ENCODE measurements at regions not wholly inside any gene's neighbourhood (a gene's known extent, or its start where the extent isn't known, plus 50 kb on each side); places are given as distances from the start of the nearest gene placed in this dataset.
A peak's percentile ranks its signal among the peaks of the same experiment; 100 is the strongest.

GRCh38 chr12:67391034-67391433, 121.9 kb downstream of the CAND1 start:
- peaks cover 0 to 6% (median 0%) of the 10 kb centered on the region in 5 donors for H3K4me1 ChIP-seq (ENCODE audit: control insufficient read depth in 5 of 5, insufficient read depth in 5 of 5, low read length in 5 of 5)
- H3K27ac ChIP-seq (ENCODE audit: low read depth in 1 of 2, low read length in 1 of 2): no peak overlapping the region
- DNase-seq: no peak
- no peak for TF ChIP-seq CTCF (IDR thresholded peaks at IDR 0.05; ENCODE audit: control extremely low read depth, extremely low read depth)
- H3K9ac ChIP-seq (ENCODE audit: insufficient read depth in 1 of 2, low read length in 2 of 2): no peak overlapping the region
- H3K4me3 ChIP-seq: no peak overlapping the region
- no peaks in the 10 kb centered on the region for H3K36me3 ChIP-seq (ENCODE audit: control insufficient read depth in 4 of 4, insufficient read depth in 4 of 4, low read length in 4 of 4)
- no peaks in the 10 kb centered on the region for H3K27me3 ChIP-seq (ENCODE audit: control insufficient read depth in 3 of 3, insufficient read depth in 3 of 3, low read length in 2 of 3)
- ATAC-seq (ENCODE audit: insufficient read depth, low FRiP score): no peak
- no peaks in the 10 kb centered on the region for H3K9me3 ChIP-seq (ENCODE audit: control insufficient read depth in 4 of 4, insufficient read depth in 3 of 4, low read length in 3 of 4)
- WGBS, 2 donors: 50 to 54% methylated on average over 1 of the region's 1 CpG

GRCh38 chr12:67391656-67392055, 122.5 kb downstream of the CAND1 start:
- 94 to 99% methylated on average over 2 of the region's 2 CpGs for WGBS, 2 donors
- Histone ChIP-seq H3K9ac (ENCODE audit: insufficient read depth in 1 of 2, low read length in 2 of 2) (no peak overlapping the region), H3K27ac (ENCODE audit: low read depth in 1 of 2, low read length in 1 of 2) (no peak overlapping the region), H3K36me3 (ENCODE audit: control insufficient read depth in 4 of 4, insufficient read depth in 4 of 4, low read length in 4 of 4) (no peaks in the 10 kb centered on the region), H3K4me1 (ENCODE audit: control insufficient read depth in 5 of 5, insufficient read depth in 5 of 5, low read length in 5 of 5) (peaks cover 0 to 6% (median 0%) of the 10 kb centered on the region in 5 donors), H3K27me3 (ENCODE audit: control insufficient read depth in 3 of 3, insufficient read depth in 3 of 3, low read length in 2 of 3) (no peaks in the 10 kb centered on the region), H3K9me3 (ENCODE audit: control insufficient read depth in 4 of 4, insufficient read depth in 3 of 4, low read length in 3 of 4) (no peaks in the 10 kb centered on the region), H3K4me3 (no peak overlapping the region)
- TF ChIP-seq CTCF (IDR thresholded peaks at IDR 0.05; ENCODE audit: control extremely low read depth, extremely low read depth): no peak
- DNase-seq (no peak), ATAC-seq (ENCODE audit: insufficient read depth, low FRiP score) (no peak)

GRCh38 chr12:67394550-67394949, 125.4 kb downstream of the CAND1 start:
- no peak overlapping the region for H3K4me3 ChIP-seq
- no peaks in the 10 kb centered on the region for H3K27me3 ChIP-seq (ENCODE audit: control insufficient read depth in 3 of 3, insufficient read depth in 3 of 3, low read length in 2 of 3)
- no peaks in the 10 kb centered on the region for H3K36me3 ChIP-seq (ENCODE audit: control insufficient read depth in 4 of 4, insufficient read depth in 4 of 4, low read length in 4 of 4)
- H3K9me3 ChIP-seq (ENCODE audit: control insufficient read depth in 4 of 4, insufficient read depth in 3 of 4, low read length in 3 of 4): no peaks in the 10 kb centered on the region
- no peak overlapping the region for H3K27ac ChIP-seq (ENCODE audit: low read depth in 1 of 2, low read length in 1 of 2)
- no peak for TF ChIP-seq CTCF (IDR thresholded peaks at IDR 0.05; ENCODE audit: control extremely low read depth, extremely low read depth)
- no peak for ATAC-seq (ENCODE audit: insufficient read depth, low FRiP score)
- no peak overlapping the region for H3K9ac ChIP-seq (ENCODE audit: insufficient read depth in 1 of 2, low read length in 2 of 2)
- DNase-seq: peak; percentile 42 to 69 (median 59)
- 59 to 78% methylated on average over 6 of the region's 6 CpGs for WGBS, 2 donors
- H3K4me1 ChIP-seq (ENCODE audit: control insufficient read depth in 5 of 5, insufficient read depth in 5 of 5, low read length in 5 of 5): peaks cover 0 to 6% (median 0%) of the 10 kb centered on the region in 5 donors

GRCh38 chr12:67400742-67401141, 131.6 kb downstream of the CAND1 start:
- Histone ChIP-seq H3K9me3 (ENCODE audit: control insufficient read depth in 4 of 4, insufficient read depth in 3 of 4, low read length in 3 of 4) (no peaks in the 10 kb centered on the region), H3K9ac (ENCODE audit: insufficient read depth in 1 of 2, low read length in 2 of 2) (no peak overlapping the region), H3K27ac (ENCODE audit: low read depth in 1 of 2, low read length in 1 of 2) (no peak overlapping the region), H3K4me1 (ENCODE audit: control insufficient read depth in 5 of 5, insufficient read depth in 5 of 5, low read length in 5 of 5) (no peaks in the 10 kb centered on the region), H3K36me3 (ENCODE audit: control insufficient read depth in 4 of 4, insufficient read depth in 4 of 4, low read length in 4 of 4) (no peaks in the 10 kb centered on the region), H3K27me3 (ENCODE audit: control insufficient read depth in 3 of 3, insufficient read depth in 3 of 3, low read length in 2 of 3) (no peaks in the 10 kb centered on the region), H3K4me3 (no peak overlapping the region)
- WGBS, 2 donors: 85 to 91% methylated on average over 4 of the region's 4 CpGs
- TF ChIP-seq CTCF (IDR thresholded peaks at IDR 0.05; ENCODE audit: control extremely low read depth, extremely low read depth): no peak
- ATAC-seq (ENCODE audit: insufficient read depth, low FRiP score) (no peak), DNase-seq (no peak)

Measured in lung (tissue), 11 donors.